SK-N-MC (cell line): ENCODE measurements at regions not wholly inside any gene's neighbourhood (a gene's known extent, or its start where the extent isn't known, plus 50 kb on each side); places are given as distances from the start of the nearest gene placed in this dataset.
"Not testable (repeated sequence)": the region's sequence is repeated elsewhere in the genome, so short reads cannot be mapped to it uniquely, and the experiment has no call there.

Experiments used
- DNase-seq: peaks from one replicate; pipeline ENCODE4 v3.0.0-alpha.2; 2011; ENCODE audit warnings: low read depth, low spot score
- H3K27ac ChIP-seq: fragments of 200-600 bp; sonication (generic); 2 replicates; pipeline ENCODE4 v1.5.1; 2016; ENCODE audit warnings: mixed run types
- H3K36me3 ChIP-seq: fragments of 200-600 bp; sonication (generic); 2 replicates; pipeline ENCODE4 v1.6.1; 2017; ENCODE audit warnings: antibody characterized with exemption, low read length, mixed read lengths; ENCODE audit not compliant: insufficient read depth
- H3K4me3 ChIP-seq: fragments of 200-600 bp; sonication (generic); 2 replicates; pipeline ENCODE4 v1.5.1; 2016
- H3K9ac ChIP-seq: fragments of 200-600 bp; sonication (generic); 2 replicates; pipeline ENCODE4 v1.8.0; 2017; ENCODE audit warnings: mixed run types, mixed read lengths; ENCODE audit not compliant: insufficient read length
- H3K9me3 ChIP-seq: fragments of 200-600 bp; sonication (generic); 2 replicates; pipeline ENCODE4 v1.6.1; 2017; ENCODE audit warnings: low read depth, mild to moderate bottlenecking, antibody characterized with exemption, low read length, moderate library complexity, mixed read lengths
- EZH2 ChIP-seq: fragments of 200-600 bp; sonication (generic); IDR thresholded peaks from one replicate; pipeline ENCODE4 v1.6.1; 2017; ENCODE audit warnings: antibody characterized with exemption
- FOXP2 ChIP-seq: optimal IDR thresholded peaks from 2 replicates; pipeline ENCODE3; 2011; ENCODE audit warnings: mild to moderate bottlenecking, moderate library complexity; ENCODE audit not compliant: insufficient read depth; ENCODE audit errors: extremely low read length, control extremely low read depth
- POLR2AphosphoS5 ChIP-seq: IDR thresholded peaks from 2 replicates; pipeline ENCODE4 v1.6.1; 2012; ENCODE audit warnings: mild to moderate bottlenecking, low read depth, low read length, borderline replicate concordance

DNA sequence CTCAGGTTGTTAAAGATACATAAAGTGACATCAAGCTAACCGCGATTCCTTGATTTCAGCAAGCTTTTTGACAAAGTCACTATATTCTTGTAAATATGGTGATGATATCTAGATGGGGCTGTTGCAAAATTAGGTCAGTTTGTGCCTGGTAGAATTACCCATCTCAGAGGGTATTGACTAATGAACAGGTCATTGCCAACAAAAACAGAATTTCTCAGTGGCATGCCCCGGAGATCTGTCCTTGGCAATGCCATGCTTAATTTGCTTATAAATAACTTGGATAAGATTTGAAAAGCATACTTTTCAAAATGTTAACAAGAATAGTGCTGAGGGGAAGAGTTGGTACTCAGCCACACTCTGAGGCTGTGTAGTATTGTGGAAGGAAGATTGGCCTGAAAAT is 783.3 kb upstream of the SEMA6A start:
- TF ChIP-seq POLR2AphosphoS5 (no peak), EZH2 (no peak), FOXP2 (no peak)
- no peak overlapping the region for H3K27ac ChIP-seq
- H3K9me3 ChIP-seq = no peaks in the 10 kb centered on the region
- DNase-seq = no peak
- H3K9ac ChIP-seq = no peak overlapping the region
- no peaks in the 10 kb centered on the region for H3K36me3 ChIP-seq
- H3K4me3 ChIP-seq = no peak overlapping the region

DNA sequence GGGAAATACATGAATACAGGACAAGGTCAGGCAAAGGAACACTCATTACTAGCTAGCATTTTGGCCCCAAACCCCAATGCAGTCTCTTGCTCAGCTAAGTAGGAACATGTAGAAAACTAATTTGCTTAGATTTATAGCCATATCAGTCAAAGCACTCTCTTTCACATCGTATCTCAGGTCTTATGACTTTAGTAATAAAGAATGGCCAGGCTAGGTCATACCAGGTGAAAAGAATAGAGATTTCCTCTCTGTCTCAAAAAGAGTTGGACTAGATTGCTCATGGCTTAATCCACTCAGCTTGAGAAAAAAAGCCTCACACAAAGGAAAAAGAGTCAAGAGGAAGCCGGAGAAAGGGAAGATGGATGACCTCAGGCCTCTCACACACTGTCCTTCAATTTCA is 772.7 kb upstream of the SEMA6A start:
- TF ChIP-seq EZH2 (no peak), POLR2AphosphoS5 (no peak), FOXP2 (no peak)
- no peaks in the 10 kb centered on the region for H3K9me3 ChIP-seq
- H3K9ac ChIP-seq = no peak overlapping the region
- no peak overlapping the region for H3K4me3 ChIP-seq
- no peak overlapping the region for H3K27ac ChIP-seq
- no peak for DNase-seq
- H3K36me3 ChIP-seq = no peaks in the 10 kb centered on the region

DNA sequence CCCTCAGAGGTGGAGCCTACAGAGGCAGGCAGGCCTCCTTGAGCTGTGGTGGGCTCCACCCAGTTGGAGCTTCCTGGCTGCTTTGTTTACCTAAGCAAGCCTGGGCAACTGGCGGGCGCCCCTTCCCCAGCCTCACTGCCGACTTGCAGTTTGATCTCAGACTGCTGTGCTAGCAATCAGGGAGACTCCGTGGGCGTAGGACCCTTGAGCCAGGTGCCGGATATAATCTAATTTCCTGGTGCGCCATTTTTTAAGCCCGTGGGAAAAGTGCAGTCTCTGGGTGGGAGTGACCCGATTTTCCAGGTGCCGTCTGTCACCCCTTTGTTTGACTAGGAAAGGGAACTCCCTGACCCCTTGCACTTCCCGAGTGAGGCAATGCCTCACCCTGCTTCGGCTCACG is 769.1 kb upstream of the SEMA6A start:
- not testable (repeated sequence) for DNase-seq, H3K27ac ChIP-seq, H3K36me3 ChIP-seq, H3K9me3 ChIP-seq, H3K9ac ChIP-seq, H3K4me3 ChIP-seq

DNA sequence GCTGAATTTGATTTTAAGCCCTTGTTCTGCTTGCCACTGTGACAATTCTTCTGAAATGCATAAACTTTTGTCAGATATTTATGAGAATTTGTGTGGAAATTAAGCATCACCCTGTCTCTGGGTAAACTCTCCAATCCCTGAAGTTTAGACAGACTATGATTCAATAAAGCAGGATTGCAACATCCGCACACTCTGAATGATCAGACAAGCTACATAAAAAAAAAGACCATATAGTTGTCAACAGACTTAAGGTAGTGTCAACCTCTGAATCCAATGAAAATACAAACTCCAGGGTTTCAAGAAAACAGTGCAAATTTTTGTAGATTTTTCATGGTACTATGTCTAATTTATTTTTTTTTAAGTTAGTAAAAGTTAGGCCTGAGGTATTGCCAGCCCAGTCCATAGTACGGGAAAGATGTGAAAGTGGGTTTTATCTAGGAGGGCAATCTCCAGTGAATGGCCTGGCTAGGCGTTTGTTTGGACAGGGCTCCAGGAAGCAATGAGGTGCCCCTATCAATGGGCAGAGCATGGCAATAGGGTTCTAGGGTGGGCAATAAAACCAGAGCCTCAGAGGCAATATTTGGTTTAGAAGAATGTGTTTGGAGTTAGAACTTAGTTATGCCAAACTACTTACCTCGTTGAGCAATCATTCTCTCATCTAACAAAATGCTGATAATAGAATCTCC is 762.6 kb upstream of the SEMA6A start:
- Histone ChIP-seq H3K27ac (no peak overlapping the region), H3K4me3 (no peak overlapping the region), H3K36me3 (no peaks in the 10 kb centered on the region), H3K9ac (no peak overlapping the region), H3K9me3 (no peaks in the 10 kb centered on the region)
- no peak for DNase-seq
- TF ChIP-seq FOXP2 (no peak), EZH2 (no peak), POLR2AphosphoS5 (no peak)

DNA sequence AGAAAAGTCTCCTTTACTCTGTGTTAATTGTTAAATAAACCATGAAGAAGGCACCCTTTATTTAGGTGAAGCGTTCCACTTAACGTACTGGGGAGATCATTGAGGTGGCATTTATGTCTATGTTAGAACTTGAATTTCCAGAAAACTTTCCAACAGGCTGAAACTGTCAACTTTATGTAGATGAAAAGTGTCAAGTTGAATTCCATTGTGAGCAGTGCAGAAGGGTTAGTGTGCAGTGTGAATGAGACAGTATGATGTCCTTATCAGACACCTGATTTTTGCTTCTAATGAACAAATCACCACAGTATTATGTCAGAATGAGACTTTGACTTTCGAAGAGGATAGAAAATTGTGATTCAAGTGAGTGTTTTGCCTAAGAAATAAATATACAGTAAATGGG is 761.6 kb upstream of the SEMA6A start:
- Histone ChIP-seq H3K9ac (no peak overlapping the region), H3K27ac (no peak overlapping the region), H3K9me3 (no peaks in the 10 kb centered on the region), H3K4me3 (no peak overlapping the region), H3K36me3 (no peaks in the 10 kb centered on the region)
- TF ChIP-seq POLR2AphosphoS5 (no peak), EZH2 (no peak), FOXP2 (no peak)
- DNase-seq = no peak

DNA sequence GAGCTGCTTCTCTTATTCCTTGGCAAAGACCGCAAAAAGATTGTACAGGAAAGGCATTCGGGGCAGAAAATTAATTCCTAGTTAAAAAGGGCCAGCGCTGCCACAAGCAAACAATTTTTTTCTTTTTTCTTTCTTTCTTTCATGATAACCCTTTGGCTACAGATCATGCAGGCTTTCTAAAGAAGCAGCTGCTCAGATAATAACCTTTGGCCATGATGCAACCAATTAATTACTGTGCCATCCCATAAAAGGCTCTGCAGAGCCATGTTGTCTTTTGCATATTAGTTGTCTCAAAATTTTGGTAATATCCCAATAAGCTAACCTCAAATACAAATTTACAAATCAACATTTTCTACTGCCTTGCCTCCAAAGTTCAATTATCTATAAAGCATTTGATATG is 758.4 kb upstream of the SEMA6A start:
- Histone ChIP-seq H3K9me3 (no peaks in the 10 kb centered on the region), H3K27ac (no peak overlapping the region), H3K9ac (no peak overlapping the region), H3K4me3 (no peak overlapping the region), H3K36me3 (no peaks in the 10 kb centered on the region)
- no peak for DNase-seq
- TF ChIP-seq POLR2AphosphoS5 (no peak), FOXP2 (no peak), EZH2 (no peak)

DNA sequence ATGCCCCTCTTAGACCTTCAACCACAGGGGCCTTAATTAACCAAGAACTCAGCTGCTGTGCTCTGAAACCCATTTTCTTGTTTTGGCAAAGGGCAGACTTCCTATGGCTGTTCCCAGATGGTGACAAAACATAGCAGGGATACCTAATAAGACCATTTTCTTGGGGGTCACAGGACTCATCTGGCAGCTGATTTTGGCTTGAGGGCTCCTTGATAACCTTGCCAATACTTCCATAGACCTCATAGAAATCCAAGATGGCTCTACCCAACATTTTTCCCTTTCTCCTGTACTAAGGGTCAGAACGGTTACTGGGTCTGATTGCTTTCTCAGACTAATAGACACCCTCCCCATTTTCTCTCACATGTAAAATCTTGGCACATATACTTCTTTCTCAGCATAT is 757.7 kb upstream of the SEMA6A start:
- no peak overlapping the region for H3K27ac ChIP-seq
- TF ChIP-seq POLR2AphosphoS5 (no peak), EZH2 (no peak), FOXP2 (no peak)
- no peak for DNase-seq
- H3K9me3 ChIP-seq = no peaks in the 10 kb centered on the region
- H3K36me3 ChIP-seq = no peaks in the 10 kb centered on the region
- no peak overlapping the region for H3K9ac ChIP-seq
- H3K4me3 ChIP-seq = no peak overlapping the region

DNA sequence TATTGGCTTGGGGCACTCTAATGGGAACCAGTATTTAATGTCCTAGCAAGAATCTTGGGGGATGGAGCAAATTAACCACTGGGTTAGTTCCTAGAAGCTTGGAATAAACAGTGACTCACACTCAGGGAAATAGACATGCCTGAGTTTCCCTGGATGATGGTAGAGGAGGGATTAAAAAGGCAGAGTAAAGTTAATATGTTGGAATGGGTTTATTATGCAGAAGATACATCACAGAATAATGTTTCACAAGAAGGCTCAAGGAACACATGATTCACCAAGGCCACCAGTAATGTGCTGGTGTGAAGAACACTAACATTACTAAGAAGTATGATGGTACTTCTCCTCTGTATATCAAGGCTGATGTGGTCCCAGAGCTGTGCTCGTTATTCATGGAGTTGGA is 752.9 kb upstream of the SEMA6A start:
- TF ChIP-seq POLR2AphosphoS5 (no peak), FOXP2 (no peak), EZH2 (no peak)
- no peak overlapping the region for H3K27ac ChIP-seq
- no peaks in the 10 kb centered on the region for H3K9me3 ChIP-seq
- H3K9ac ChIP-seq = no peak overlapping the region
- DNase-seq = no peak
- H3K4me3 ChIP-seq = no peak overlapping the region
- H3K36me3 ChIP-seq = no peaks in the 10 kb centered on the region

DNA sequence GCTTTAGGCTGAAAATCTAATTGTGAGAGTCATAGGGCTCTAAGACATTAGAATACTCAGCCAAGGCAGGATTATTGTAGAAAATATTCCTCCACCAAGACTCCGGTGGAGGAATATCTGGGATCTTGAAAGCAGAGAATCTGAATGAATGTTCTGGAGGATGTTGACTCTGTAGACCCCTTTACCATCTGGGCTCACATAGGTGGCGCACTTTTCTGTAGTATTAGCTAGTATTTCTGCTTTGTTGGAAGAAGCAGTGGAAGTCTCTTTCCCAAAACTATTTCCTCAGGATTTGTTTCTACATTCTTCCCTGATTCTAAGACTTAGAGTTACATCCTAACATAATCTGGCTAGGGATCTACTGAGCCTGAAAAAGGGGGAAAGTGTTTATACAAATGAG is 752.4 kb upstream of the SEMA6A start:
- no peaks in the 10 kb centered on the region for H3K9me3 ChIP-seq
- no peak for DNase-seq
- no peak overlapping the region for H3K27ac ChIP-seq
- H3K36me3 ChIP-seq = no peaks in the 10 kb centered on the region
- no peak overlapping the region for H3K4me3 ChIP-seq
- TF ChIP-seq EZH2 = no peak
- TF ChIP-seq FOXP2 = no peak
- no peak for TF ChIP-seq POLR2AphosphoS5
- H3K9ac ChIP-seq = no peak overlapping the region
